T-helper 1 cell (primary cell): ENCODE measurements at regions not wholly inside any gene's neighbourhood (a gene's known extent, or its start where the extent isn't known, plus 50 kb on each side); places are given as distances from the start of the nearest gene placed in this dataset.
"Not testable (repeated sequence)": the region's sequence is repeated elsewhere in the genome, so short reads cannot be mapped to it uniquely, and the experiment has no call there.

Source experiments
- DNase-seq, 5 donors: peaks; one replicate each; pipeline ENCODE4 v3.0.0-alpha.2; 2012 to 2020

- not testable (repeated sequence) for DNase-seq
Measured at GRCh38 chrX:23458957-23459356, 124.3 kb downstream of the PTCHD1 start.

- DNase-seq: no peak
Measured at GRCh38 chrX:23465105-23465791, 130.6 kb downstream of the PTCHD1 start.

DNA sequence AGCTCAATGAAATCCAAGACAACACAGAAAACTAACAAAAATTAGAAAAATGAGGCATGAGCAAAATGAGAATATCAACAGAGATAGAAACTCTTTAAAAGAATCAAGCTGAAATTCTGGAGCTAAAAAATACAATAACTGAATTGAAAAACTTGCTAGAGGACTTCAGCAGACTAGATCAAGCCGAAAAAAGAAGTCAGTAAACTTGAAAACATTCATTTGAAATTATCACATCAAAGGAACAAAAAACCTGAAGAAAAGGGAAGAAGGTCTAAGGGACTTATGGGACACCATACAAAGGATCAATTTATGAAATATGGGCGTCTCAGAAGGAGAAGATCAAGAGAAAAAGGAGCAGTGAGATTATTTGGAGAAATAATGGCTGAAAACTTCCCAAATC is 131.3 kb downstream of the PTCHD1 start:
- no peak for DNase-seq

DNA sequence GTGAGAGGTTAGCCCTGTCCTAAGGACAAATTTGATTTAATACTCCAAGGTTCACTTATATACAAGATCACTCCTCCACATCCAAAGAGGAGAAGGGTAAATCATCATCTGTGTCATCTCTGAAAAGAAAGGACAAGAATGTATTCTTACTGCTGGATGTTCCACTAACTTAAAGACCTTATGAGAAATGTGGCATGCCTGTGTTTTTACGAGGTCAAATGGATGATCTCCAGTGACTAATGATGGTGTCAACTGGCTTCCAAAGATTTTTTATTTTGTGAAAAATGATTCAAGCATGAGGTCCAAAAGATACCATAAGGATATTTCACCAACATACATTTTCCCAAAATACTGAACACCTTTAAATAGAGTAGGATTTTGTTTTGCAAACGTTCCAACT is 143.4 kb downstream of the PTCHD1 start:
- no peak for DNase-seq

DNA sequence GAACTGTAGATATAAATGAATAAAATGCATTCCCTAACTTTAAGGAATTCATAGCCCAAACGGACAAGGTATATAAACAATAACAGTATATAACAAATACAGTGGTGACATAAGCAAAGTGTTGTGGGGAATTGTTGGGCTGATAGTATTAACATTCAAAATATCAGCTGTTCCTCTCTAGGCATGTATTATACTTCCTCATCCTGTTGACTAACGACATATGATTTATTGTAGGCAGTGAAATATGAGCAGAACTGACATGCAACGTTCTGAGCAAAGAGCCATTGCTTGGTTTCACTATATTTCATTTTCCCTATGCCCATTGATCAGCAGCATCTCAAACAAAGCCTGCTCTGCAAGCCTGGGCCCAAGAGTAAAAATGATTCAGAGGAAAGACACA is 143.9 kb downstream of the PTCHD1 start:
- no peak for DNase-seq

DNA sequence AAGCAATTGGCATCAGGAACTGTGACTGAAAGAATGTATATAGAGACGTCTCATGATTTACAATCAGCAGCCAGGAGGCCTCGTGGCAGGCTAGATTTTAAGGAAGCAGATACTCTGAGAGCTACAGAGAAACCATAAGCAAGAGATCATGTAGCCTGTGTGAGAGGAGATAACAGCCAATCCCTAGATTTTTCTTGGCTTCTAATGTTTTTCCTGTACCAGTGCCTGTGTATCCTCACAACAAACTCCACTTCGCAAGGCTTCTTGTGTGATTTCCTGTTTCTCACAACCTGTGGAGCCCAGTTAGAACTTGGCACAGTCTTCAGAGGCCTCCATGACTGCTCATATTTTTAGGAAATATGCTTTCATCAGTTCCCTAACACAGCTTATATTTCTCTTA is 147.9 kb downstream of the PTCHD1 start:
- no peak for DNase-seq

GRCh38 chrX:23483396-23483795 is 148.7 kb downstream of the PTCHD1 start:
- DNase-seq: no peak

GRCh38 chrX:23493941-23494374 is 159.3 kb downstream of the PTCHD1 start:
- DNase-seq: peak in 1 of 5 donors; percentile 21

GRCh38 chrX:23494741-23495140 is 160.1 kb downstream of the PTCHD1 start:
- no peak for DNase-seq

- DNase-seq: no peak
Measured at GRCh38 chrX:23497919-23498318, 163.3 kb downstream of the PTCHD1 start.

- DNase-seq: no peak
Measured at GRCh38 chrX:23501974-23502373, 165.3 kb upstream of the PRDX4 start.

DNA sequence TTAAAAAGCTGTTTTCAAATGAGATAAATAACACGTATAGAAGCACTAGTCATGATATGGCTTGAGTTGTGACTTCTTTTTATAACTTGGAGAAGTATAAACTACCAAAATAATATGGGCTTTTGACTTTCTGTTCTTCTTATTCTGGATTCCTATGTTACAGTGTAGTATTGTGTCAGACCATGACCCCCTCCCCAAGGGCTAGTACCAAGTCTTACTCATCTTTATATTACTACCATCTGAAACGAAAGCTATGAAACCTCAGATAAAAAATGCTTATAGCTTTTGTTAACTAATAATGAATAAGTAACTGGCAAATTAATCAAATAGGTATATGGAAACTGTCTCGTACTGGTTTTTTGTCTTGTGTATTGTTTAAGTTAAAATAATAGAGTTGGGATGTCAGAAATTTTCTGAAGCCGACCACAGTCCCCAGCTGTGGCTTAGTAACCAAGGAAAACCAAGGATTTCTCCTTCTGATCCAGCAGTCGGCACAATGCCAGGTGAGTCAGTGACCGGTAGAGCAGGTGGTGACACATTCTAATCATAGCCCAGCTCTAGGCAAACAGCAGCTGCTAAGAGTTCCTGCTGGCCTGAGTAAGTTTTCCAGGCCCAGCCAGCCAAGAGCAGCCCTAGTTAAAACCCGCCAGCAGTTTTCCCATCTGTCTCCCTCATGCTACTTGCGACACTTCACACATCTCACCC is 163.3 kb upstream of the PRDX4 start:
- no peak for DNase-seq

DNA sequence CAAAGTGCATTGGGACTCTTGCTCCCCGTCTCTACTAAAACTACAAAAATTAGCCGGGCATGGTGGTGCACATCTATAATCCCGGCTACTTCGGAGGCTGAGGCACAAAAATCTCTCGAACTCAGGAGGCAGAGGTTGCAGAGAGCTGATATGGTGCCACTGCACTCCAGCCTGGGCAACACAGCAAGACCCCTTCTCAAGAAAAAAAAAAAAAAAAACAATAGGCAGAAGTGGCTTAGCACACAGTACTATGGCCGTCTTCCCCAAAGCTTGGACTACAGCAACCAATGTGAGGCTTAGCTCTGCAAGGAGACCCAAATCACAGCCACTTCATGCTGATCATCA is 162.8 kb upstream of the PRDX4 start:
- DNase-seq: no peak

- DNase-seq: no peak
Measured at GRCh38 chrX:23504895-23505294, 162.4 kb upstream of the PRDX4 start.

DNA sequence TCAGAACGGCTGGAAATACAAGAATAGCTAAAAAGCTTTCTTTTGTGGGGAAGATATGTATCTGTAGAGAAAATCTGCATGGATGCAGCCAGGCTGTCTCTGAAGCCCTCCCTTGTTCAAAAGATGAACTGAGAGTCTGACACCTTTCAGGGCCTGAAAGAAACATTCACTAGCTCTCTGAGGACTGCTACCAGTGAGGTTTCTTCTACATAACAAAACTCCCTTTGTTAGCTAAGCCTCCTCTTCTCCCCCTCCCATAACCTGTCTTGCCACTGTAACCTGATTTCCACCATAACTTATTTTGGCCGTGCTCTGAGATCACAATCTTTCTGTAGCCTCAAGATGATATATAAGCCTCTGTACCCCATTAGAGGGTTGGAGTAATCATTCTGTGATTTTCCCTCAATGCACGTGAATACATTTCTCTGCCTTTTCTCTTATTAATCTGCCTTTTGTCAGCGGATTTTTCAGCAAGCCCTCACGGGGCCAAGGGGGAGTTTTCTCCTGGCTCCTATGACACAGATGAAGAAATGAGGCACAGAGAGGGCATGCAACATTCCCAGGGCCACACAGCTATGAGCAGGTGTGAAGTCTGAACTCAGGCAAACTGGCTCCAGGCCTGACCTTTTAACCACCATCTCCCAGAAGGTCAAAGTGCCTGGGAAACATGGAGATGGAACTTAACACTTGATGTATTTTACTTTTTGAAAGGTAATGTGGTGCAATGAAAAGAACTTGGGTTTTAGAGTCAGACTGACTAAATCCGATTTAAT is 161.6 kb upstream of the PRDX4 start:
- no peak for DNase-seq

DNA sequence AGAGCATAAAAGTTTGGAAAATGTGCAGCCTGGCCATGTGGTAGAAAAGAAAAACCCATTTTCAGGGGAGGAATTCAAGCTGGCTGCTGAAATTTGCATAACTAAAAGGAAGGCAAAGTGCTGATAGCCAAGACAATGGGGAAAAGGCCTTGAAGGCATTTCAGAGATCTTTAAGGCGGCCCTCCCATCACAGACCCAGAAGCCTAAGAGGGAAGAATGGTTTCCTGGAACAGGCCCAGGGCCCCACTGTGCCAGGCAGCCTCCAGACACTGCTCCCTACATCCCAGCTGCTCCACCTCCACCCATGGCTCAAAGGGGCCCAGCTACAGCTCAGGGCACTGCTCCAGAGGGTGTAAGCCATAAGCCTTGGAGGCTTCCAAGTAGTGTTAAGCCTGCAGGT is 158.0 kb upstream of the PRDX4 start:
- DNase-seq: no peak

DNA sequence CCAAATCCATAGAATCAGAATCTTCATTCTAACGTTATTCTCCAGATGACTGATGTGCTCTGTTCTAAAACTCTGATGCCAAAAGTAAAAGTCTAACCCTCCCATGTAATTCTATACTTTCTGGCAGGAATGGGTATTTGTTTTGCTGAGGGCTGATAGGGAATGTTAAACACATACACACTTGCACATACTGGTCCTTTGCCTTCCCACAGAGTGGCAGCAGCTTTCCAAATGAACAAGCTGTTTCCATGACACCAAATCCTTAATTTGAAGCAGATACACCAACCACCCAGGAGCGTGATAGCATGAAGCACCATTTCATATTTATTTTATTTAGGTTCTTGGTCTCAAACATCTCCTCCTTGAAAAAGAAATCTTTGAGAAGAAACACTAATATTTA is 155.5 kb upstream of the PRDX4 start:
- no peak for DNase-seq

DNA sequence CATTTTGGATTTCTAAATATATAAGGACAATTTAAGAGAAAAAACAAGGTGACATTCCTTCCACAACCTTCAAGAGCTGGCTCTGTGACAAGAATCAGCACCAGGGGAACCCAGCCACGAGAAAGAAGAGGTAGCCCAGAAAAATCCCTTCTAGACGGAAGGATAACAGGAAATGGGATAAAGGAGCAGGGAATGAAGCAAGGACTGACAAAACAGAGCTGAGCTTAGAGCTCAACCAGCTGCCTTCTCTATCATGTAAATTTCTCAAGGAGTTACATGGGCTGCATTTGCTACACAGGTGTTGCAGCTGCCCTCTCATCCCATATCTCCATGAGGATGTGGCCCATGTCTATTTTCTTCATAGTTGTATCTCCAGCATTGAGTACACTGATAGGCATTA is 154.2 kb upstream of the PRDX4 start:
- DNase-seq: no peak

GRCh38 chrX:23514082-23514481 is 153.2 kb upstream of the PRDX4 start:
- no peak for DNase-seq

- DNase-seq: no peak
Measured at GRCh38 chrX:23515028-23515427, 152.3 kb upstream of the PRDX4 start.

GRCh38 chrX:23523026-23523657 is 144.2 kb upstream of the PRDX4 start:
- not testable (repeated sequence) for DNase-seq

DNA sequence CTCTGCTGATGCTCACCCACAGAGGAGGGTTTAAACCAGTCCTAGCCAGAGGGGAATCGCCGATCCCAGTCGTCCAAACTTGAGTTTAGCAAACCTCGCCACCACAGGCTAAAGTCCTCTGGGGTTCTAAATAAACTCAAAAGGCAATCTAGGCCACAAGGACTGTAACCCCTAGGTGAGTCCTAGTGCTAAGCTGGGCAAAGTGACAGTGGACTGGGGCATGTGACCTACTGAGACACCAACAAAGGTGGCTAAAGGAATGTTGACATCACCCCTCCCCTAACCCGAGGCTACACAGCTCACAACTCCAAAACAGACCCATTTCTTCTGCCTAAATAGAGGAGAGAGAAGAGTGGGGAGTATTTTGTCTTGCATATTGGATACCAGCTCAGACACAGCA is 142.8 kb upstream of the PRDX4 start:
- no peak for DNase-seq

- DNase-seq: no peak
Measured at GRCh38 chrX:23525531-23525930, 141.8 kb upstream of the PRDX4 start.
